Ovary (tissue), 3 donors: ENCODE measurements at regions not wholly inside any gene's neighbourhood (a gene's known extent, or its start where the extent isn't known, plus 50 kb on each side); places are given as distances from the start of the nearest gene placed in this dataset.

ENCODE experiments used
- CTCF ChIP-seq, 3 donors: fragments of 450-650 bp in 2 of 3; fragments of 200-600 bp in 1 of 3; IDR thresholded peaks; one replicate each; pipeline versions ENCODE4 v1.5.1 to v1.8.0; 2016 to 2022; ENCODE audit warnings: antibody characterized with exemption in 3 of 3, mild to moderate bottlenecking in 1 of 3
- EP300 ChIP-seq: sonication (generic); formaldehyde crosslinking; IDR thresholded peaks from one replicate; pipeline ENCODE4 v1.6.1; 2017; ENCODE audit warnings: antibody characterized with exemption
- POLR2A ChIP-seq: fragments of 450-650 bp; IDR thresholded peaks from one replicate; pipeline ENCODE4 v1.6.1; 2017; ENCODE audit warnings: antibody characterized with exemption, mild to moderate bottlenecking, moderate library complexity
- donor health status: DM: no; HTN: no; CAD: no.

- TF ChIP-seq CTCF (IDR thresholded peaks at IDR 0.05) (no peak), EP300 (no peak), POLR2A (no peak)
Measured at GRCh38 chr4:177103619-177104018, 206.1 kb upstream of the NEIL3 start.
